IMR-90 (cell line): ENCODE measurements at regions not wholly inside any gene's neighbourhood (a gene's known extent, or its start where the extent isn't known, plus 50 kb on each side); places are given as distances from the start of the nearest gene placed in this dataset.

Source experiments
- ATAC-seq: fragments of 200-7000 bp; cut with Tn5 transposase; 2 replicates; pipeline ENCODE4 v1.9.1; 2020; ENCODE audit warnings: low read depth, mild to moderate bottlenecking, moderate library complexity
- BruUV-seq: library from RNA; stranded (reverse); fragments of 400-500 nt; replicated peaks from 2 replicates; lab custom pipeline; 2021; lab: Mats Ljungman, UMichigan
- CTCF ChIA-PET: fragments of 300-600 bp; formaldehyde crosslinking; extraction: SDS; loops from one replicate; lab custom pipeline; 2021; ENCODE audit warnings: antibody characterized with exemption; lab: Yijun Ruan, JAX
- POLR2A ChIA-PET: fragments of 300-600 bp; sonication (Branson Sonifier 250); formaldehyde crosslinking; loops from one replicate; lab custom pipeline; 2022; ENCODE audit warnings: antibody characterized with exemption; ENCODE audit not compliant: unreplicated experiment; lab: Charles Lee
- DNase-seq: peaks from one replicate; pipeline ENCODE4 v3.0.0; 2013
- H2AFZ ChIP-seq: replicated peaks from 2 replicates; pipeline ENCODE3; 2013; ENCODE audit warnings: low read length, mild to moderate bottlenecking; ENCODE audit not compliant: poor library complexity
- H2AK5ac ChIP-seq: 2 replicates; pipeline ENCODE4 v1.6.1; 2013; ENCODE audit warnings: low read depth, low read length, inconsistent platforms
- H2AK9ac ChIP-seq: replicated peaks from 2 replicates; pipeline ENCODE3; 2013; ENCODE audit warnings: mild to moderate bottlenecking, low read depth, low read length, moderate library complexity; ENCODE audit not compliant: poor library complexity
- H2BK120ac ChIP-seq: 2 replicates; pipeline ENCODE4 v1.6.1; 2013; ENCODE audit warnings: low read depth, low read length, inconsistent platforms
- H2BK15ac ChIP-seq: 3 replicates; pipeline ENCODE4 v1.6.1; 2013; ENCODE audit warnings: low read depth, low read length, inconsistent platforms
- H2BK20ac ChIP-seq: 2 replicates; pipeline ENCODE4 v1.6.1; 2013; ENCODE audit warnings: low read depth, mild to moderate bottlenecking, inconsistent platforms, low read length, moderate library complexity
- H2BK5ac ChIP-seq: 2 replicates; pipeline ENCODE4 v1.6.1; 2013; ENCODE audit warnings: mild to moderate bottlenecking, low read depth, low read length, inconsistent platforms; ENCODE audit not compliant: poor library complexity, severe bottlenecking
- H3K14ac ChIP-seq: replicated peaks from 2 replicates; pipeline ENCODE4 v1.6.1; 2013; ENCODE audit warnings: low read depth, low read length, inconsistent platforms
- H3K18ac ChIP-seq: 2 replicates; pipeline ENCODE4 v1.6.1; 2013; ENCODE audit warnings: low read depth, low read length, control low read depth
- H3K23ac ChIP-seq: 2 replicates; pipeline ENCODE4 v1.6.1; 2013; ENCODE audit warnings: low read depth, low read length, inconsistent platforms
- H3K27ac ChIP-seq: 2 replicates; pipeline ENCODE4 v1.5.1; 2013; ENCODE audit warnings: mild to moderate bottlenecking, control low read depth, low read length; ENCODE audit not compliant: insufficient read depth
- H3K27me3 ChIP-seq: 2 replicates; pipeline ENCODE4 v1.6.1; 2013; ENCODE audit warnings: low read length; ENCODE audit not compliant: control insufficient read depth, insufficient read depth
- H3K36me3 ChIP-seq: 2 replicates; pipeline ENCODE4 v1.6.1; 2013; ENCODE audit warnings: low read length, mixed read lengths; ENCODE audit not compliant: control insufficient read depth, insufficient read depth
- H3K4ac ChIP-seq: 2 replicates; pipeline ENCODE4 v1.6.1; 2013; ENCODE audit warnings: low read depth, low read length, inconsistent platforms
- H3K4me1 ChIP-seq: 2 replicates; pipeline ENCODE4 v1.6.1; 2013; ENCODE audit warnings: low read length, mixed read lengths; ENCODE audit not compliant: control insufficient read depth, insufficient read depth
- H3K4me2 ChIP-seq: 2 replicates; pipeline ENCODE4 v1.6.1; 2013; ENCODE audit warnings: low read depth, mild to moderate bottlenecking, control low read depth, low read length, moderate library complexity
- H3K4me3 ChIP-seq: 2 replicates; pipeline ENCODE4 v1.5.1; 2013; ENCODE audit warnings: low read depth, mild to moderate bottlenecking, control low read depth, low read length, moderate library complexity; ENCODE audit not compliant: insufficient read depth
- H3K56ac ChIP-seq: 2 replicates; pipeline ENCODE4 v1.6.1; 2013; ENCODE audit warnings: low read length, inconsistent platforms; ENCODE audit not compliant: insufficient read depth; ENCODE audit errors: extremely low read depth
- H3K79me1 ChIP-seq, 2 experiments: 2 replicates each; pipeline ENCODE4 v1.6.1; 2013; ENCODE audit warnings: low read length in 2 of 2, inconsistent platforms in 1 of 2, low read depth in 1 of 2
- H3K9ac ChIP-seq: 2 replicates; pipeline ENCODE4 v1.6.1; 2013; ENCODE audit warnings: low read depth, low read length, control low read depth
- H3K9me1 ChIP-seq: 2 replicates; pipeline ENCODE4 v1.6.1; 2013; ENCODE audit warnings: low read length, inconsistent platforms; ENCODE audit not compliant: insufficient read depth
- H3K9me3 ChIP-seq: 2 replicates; pipeline ENCODE4 v1.6.1; 2013; ENCODE audit warnings: low read length; ENCODE audit not compliant: control insufficient read depth, insufficient read depth
- H4K20me1 ChIP-seq: 2 replicates; pipeline ENCODE4 v1.6.1; 2013; ENCODE audit warnings: low read length, inconsistent platforms; ENCODE audit not compliant: insufficient read depth
- H4K5ac ChIP-seq: 2 replicates; pipeline ENCODE4 v1.6.1; 2013; ENCODE audit warnings: mild to moderate bottlenecking, low read depth, low read length, control low read depth
- H4K8ac ChIP-seq, 2 experiments: 2 replicates each; pipeline ENCODE4 v1.6.1; 2013; ENCODE audit warnings: low read depth in 2 of 2, low read length in 2 of 2, control low read depth in 1 of 2, inconsistent platforms in 1 of 2
- H4K91ac ChIP-seq: 2 replicates; pipeline ENCODE4 v1.6.1; 2013; ENCODE audit warnings: low read depth, low read length, inconsistent platforms; ENCODE audit not compliant: insufficient read depth
- BHLHE40 ChIP-seq: fragments of 150-350 bp; IDR thresholded peaks from 2 replicates; pipeline ENCODE4 v1.6.1; 2016; ENCODE audit warnings: mild to moderate bottlenecking, low read depth, low read length
- CEBPB ChIP-seq: IDR thresholded peaks from 2 replicates; pipeline ENCODE4 v1.6.1; 2012; ENCODE audit warnings: low read depth, low read length, improper control_type of control experiment
- CHD1 ChIP-seq: IDR thresholded peaks from 2 replicates; pipeline ENCODE4 v1.6.1; 2012; ENCODE audit warnings: low read depth, low read length, improper control_type of control experiment
- FOS ChIP-seq: fragments of 150-350 bp; IDR thresholded peaks from 2 replicates; pipeline ENCODE4 v1.6.1; 2016; ENCODE audit warnings: low read depth, low read length
- MAFK ChIP-seq: IDR thresholded peaks from 2 replicates; pipeline ENCODE4 v1.6.1; 2012; ENCODE audit warnings: low read depth, low read length, improper control_type of control experiment
- MAZ ChIP-seq: IDR thresholded peaks from 2 replicates; pipeline ENCODE4 v1.6.1; 2012; ENCODE audit warnings: low read depth, mild to moderate bottlenecking, low read length, improper control_type of control experiment, moderate library complexity, borderline replicate concordance
- NFE2L2 ChIP-seq: fragments of 150-350 bp; IDR thresholded peaks from 2 replicates; pipeline ENCODE4 v1.6.1; 2016; ENCODE audit warnings: low read depth, mild to moderate bottlenecking, low read length
- POLR2A ChIP-seq: IDR thresholded peaks from 2 replicates; pipeline ENCODE4 v1.6.1; 2012; ENCODE audit warnings: mild to moderate bottlenecking, low read depth, low read length
- RAD21 ChIP-seq: IDR thresholded peaks from 2 replicates; pipeline ENCODE4 v1.6.1; 2012; ENCODE audit warnings: low read length, improper control_type of control experiment
- RCOR1 ChIP-seq: IDR thresholded peaks from 2 replicates; pipeline ENCODE4 v1.6.1; 2012; ENCODE audit warnings: mild to moderate bottlenecking, low read length, improper control_type of control experiment; ENCODE audit not compliant: insufficient replicate concordance
- RFX5 ChIP-seq: IDR thresholded peaks from 2 replicates; pipeline ENCODE4 v1.8.0; 2012; ENCODE audit warnings: low read depth, mild to moderate bottlenecking, low read length, moderate library complexity
- SMC3 ChIP-seq: fragments of 150-350 bp; IDR thresholded peaks from 2 replicates; pipeline ENCODE4 v1.6.1; 2016; ENCODE audit warnings: low read depth, mild to moderate bottlenecking, antibody characterized with exemption, low read length, moderate library complexity
- WGBS, 2 experiments: methylation state at CpG; one replicate each; pipeline versions ENCODE4 v1.1.5 to v1.1.7; 2013; ENCODE audit warnings: missing lambda C conversion rate in 2 of 2; ENCODE audit not compliant: insufficient read length in 1 of 2; ENCODE audit errors: extremely low coverage in 2 of 2; 5-methylcytosine and 5-hydroxymethylcytosine counted together
- dilution Hi-C: fragments of 300-500 bp; cut with HindIII; formaldehyde crosslinking; loops from one replicate; pipeline ENCODE4 v1.14.3; 2018; ENCODE audit warnings: low sequenced_read_pairs; ENCODE audit not compliant: unreplicated experiment
- in situ Hi-C: fragments of 300-500 bp; cut with MboI; formaldehyde crosslinking; loops from 3 replicates; pipeline ENCODE4 v1.14.3; 2019; ENCODE audit warnings: low sequenced_read_pairs, inconsistent platforms, mixed read lengths
- intact Hi-C: fragments of 100-400 bp; cut with micrococcal nuclease; formaldehyde crosslinking; loops from 2 replicates; pipeline ENCODE4 v1.10.0; 2022
- TF ChIP-seq, protein P1 (sequence below): conservative IDR thresholded peaks from 2 replicates; pipeline ENCODE4 v1.5.1; 2012; ENCODE audit warnings: mild to moderate bottlenecking, low read depth, low read length, improper control_type of control experiment
- TF ChIP-seq, protein P2 (sequence below): fragments of 150-350 bp; IDR thresholded peaks from 2 replicates; pipeline ENCODE4 v1.6.1; 2017; ENCODE audit warnings: mild to moderate bottlenecking, antibody characterized with exemption, low read length, low read depth

DNA sequence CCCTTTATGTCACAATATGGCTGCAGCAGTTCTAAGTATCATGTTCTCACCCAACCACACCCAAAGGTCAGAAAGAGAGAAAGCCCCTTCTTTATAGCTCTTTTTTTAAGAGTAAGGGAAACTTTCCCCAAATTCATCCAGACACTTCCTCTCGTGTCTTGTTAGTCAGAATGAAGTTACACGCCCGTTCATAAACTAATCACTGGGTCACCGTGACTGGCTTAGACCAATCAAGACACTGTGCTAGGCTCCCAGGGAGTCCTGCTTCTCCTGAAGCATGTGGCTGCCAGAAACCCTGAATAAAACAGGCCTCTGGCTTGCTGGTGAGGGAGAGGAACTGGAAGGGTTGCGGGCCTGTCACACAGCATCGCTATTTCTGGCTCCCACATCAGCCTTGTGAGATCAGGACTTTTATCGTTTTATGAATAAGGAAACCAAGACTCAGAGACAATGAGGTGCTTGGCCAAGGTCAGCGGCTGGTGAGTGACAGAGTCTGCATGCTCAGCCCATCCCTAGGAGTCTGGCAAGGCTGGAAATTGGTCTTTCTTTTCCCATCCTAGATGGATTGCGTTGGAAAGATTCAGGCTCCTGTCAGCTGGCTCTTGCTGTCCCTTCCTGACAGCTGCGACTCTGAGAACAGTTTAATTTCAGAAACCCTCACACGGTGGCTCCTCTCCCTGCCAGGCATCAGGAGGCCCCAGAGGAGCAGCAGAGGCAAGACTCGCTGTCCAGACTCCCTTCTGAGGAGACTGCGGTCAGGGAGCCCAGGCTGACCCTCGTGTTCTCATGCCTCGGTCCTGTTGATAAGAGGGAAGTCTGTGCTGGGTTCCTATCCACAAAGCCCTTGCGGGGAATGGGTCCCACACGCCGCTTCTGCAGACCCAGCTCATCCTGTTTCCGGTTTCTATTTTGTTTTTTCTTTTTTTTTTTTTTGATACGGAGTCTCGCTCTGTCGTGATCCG lies 104.5 kb upstream of the TAF1B start:
- no peak overlapping the region; the same call in 2 of the 3 replicates for H2BK15ac ChIP-seq
- POLR2A ChIA-PET, result interaction anchor here (0.6 to 0.7 kb wide), 2 partner anchors 110 to 396 kb away, joined by 3 read pairs; no protein-coding TSS in a partner anchor
- TF ChIP-seq MAFK (no peak), CEBPB (no peak), RAD21 (no peak), CHD1 (no peak), MAZ (no peak), BHLHE40 (no peak), SMC3 (no peak), POLR2A (no peak), RFX5 (no peak), RCOR1 (no peak), NFE2L2 (no peak), FOS (no peak)
- TF ChIP-seq, protein P1, sequence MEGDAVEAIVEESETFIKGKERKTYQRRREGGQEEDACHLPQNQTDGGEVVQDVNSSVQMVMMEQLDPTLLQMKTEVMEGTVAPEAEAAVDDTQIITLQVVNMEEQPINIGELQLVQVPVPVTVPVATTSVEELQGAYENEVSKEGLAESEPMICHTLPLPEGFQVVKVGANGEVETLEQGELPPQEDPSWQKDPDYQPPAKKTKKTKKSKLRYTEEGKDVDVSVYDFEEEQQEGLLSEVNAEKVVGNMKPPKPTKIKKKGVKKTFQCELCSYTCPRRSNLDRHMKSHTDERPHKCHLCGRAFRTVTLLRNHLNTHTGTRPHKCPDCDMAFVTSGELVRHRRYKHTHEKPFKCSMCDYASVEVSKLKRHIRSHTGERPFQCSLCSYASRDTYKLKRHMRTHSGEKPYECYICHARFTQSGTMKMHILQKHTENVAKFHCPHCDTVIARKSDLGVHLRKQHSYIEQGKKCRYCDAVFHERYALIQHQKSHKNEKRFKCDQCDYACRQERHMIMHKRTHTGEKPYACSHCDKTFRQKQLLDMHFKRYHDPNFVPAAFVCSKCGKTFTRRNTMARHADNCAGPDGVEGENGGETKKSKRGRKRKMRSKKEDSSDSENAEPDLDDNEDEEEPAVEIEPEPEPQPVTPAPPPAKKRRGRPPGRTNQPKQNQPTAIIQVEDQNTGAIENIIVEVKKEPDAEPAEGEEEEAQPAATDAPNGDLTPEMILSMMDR, result no peak
- TF ChIP-seq, protein P2, sequence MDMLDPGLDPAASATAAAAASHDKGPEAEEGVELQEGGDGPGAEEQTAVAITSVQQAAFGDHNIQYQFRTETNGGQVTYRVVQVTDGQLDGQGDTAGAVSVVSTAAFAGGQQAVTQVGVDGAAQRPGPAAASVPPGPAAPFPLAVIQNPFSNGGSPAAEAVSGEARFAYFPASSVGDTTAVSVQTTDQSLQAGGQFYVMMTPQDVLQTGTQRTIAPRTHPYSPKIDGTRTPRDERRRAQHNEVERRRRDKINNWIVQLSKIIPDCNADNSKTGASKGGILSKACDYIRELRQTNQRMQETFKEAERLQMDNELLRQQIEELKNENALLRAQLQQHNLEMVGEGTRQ, result no peak

More for the DNA sequence above, 104.5 kb upstream of the TAF1B start:
- H3K4ac ChIP-seq, result peak overlapping the region; percentile 50
- peak overlapping the region; percentile 22; the same call in 1 of the 2 replicates for H3K18ac ChIP-seq
- H3K4me2 ChIP-seq, result peak overlapping the region; percentile 65
- WGBS, 2 experiments, result 30% methylated on average over 4 of the region's 23 CpGs; no CpG with 5 or more reads in 1 of the 2 experiments
- H4K91ac ChIP-seq, result 0 out of 2 replicates have a peak overlapping the region, but pooled peaks have one; percentile 4
- H3K9ac ChIP-seq, result no peak overlapping the region
- H3K9me3 ChIP-seq, result peaks cover 3% of the 10 kb centered on the region; the same call in 1 of the 2 replicates
- H2BK5ac ChIP-seq, result no peak overlapping the region
- no peak overlapping the region for H3K27ac ChIP-seq
- H3K56ac ChIP-seq, result no peak overlapping the region; the same call in 1 of the 2 replicates
- H2AFZ ChIP-seq, result peak overlapping the region; percentile 90
- H3K36me3 ChIP-seq, result no peaks in the 10 kb centered on the region
- ATAC-seq (peak; percentile 28), DNase-seq (no peak)
- H3K4me3 ChIP-seq, result no peak overlapping the region
- in situ Hi-C loops (no loop called here), intact Hi-C loops (loop anchor here (5.0 kb wide), 1 partner anchor 107 kb away; the partner anchor contains the start of gene YWHAQ), dilution Hi-C loops (no loop called here)
- no peaks in the 10 kb centered on the region for H4K20me1 ChIP-seq
- peak overlapping the region; percentile 25; the same call in 1 of the 2 replicates for H2BK120ac ChIP-seq
- BruUV-seq, result no TSS peak
- H2AK5ac ChIP-seq, result peak overlapping the region; percentile 25; the same call in 1 of the 2 replicates
- H2AK9ac ChIP-seq, result peak overlapping the region; percentile 47
- peak overlapping the region; percentile 72 for H3K23ac ChIP-seq
- H3K27me3 ChIP-seq, result peaks cover 9% of the 10 kb centered on the region
- peaks cover 3% of the 10 kb centered on the region; the same call in 1 of the 2 replicates for H3K4me1 ChIP-seq
- no peaks in the 10 kb centered on the region for H3K79me1 ChIP-seq
- peak overlapping the region; percentile 36; the same call in 1 of the 2 replicates for H4K5ac ChIP-seq
- CTCF ChIA-PET, result no interaction called here
- H4K8ac ChIP-seq, result peak overlapping the region; percentile 52 to 84; a peak in 3 of 4 replicates
- H3K14ac ChIP-seq, result peak overlapping the region; percentile 57; the same call in 1 of the 2 replicates
- H3K9me1 ChIP-seq, result 0 out of 2 replicates have a peak, but pooled peaks cover 3% of the 10 kb centered on the region
- peak overlapping the region; percentile 51; the same call in 1 of the 2 replicates for H2BK20ac ChIP-seq
